Stimulated activated CD4-positive, alpha-beta T cell treated with anti-CD3 and anti-CD28 coated beads, Interleukin-2, amount 100 ng/mL, for 24 hours (primary cell): ENCODE measurements at regions not wholly inside any gene's neighbourhood (a gene's known extent, or its start where the extent isn't known, plus 50 kb on each side); places are given as distances from the start of the nearest gene placed in this dataset.

Experiments
- DNase-seq, 2 donors: peaks; one replicate each; pipeline ENCODE4 v3.0.0-alpha.2; 2020

- no peak for DNase-seq
Measured at GRCh38 chr13:60757501-60758215, 360.6 kb downstream of the TDRD3 start.

- no peak for DNase-seq
Measured at GRCh38 chr13:60756306-60756705, 359.3 kb downstream of the TDRD3 start.

GRCh38 chr13:60755380-60756163 lies 358.6 kb downstream of the TDRD3 start:
- DNase-seq: no peak

GRCh38 chr13:60754211-60755090 lies 357.4 kb downstream of the TDRD3 start:
- no peak for DNase-seq

- DNase-seq: no peak
Measured at GRCh38 chr13:60753641-60754040, 356.6 kb downstream of the TDRD3 start.

GRCh38 chr13:60745343-60745742 lies 348.3 kb downstream of the TDRD3 start:
- no peak for DNase-seq

- no peak for DNase-seq
Measured at GRCh38 chr13:60733933-60734332, 336.9 kb downstream of the TDRD3 start.

GRCh38 chr13:60727140-60727539 lies 330.1 kb downstream of the TDRD3 start:
- DNase-seq: no peak

GRCh38 chr13:60721063-60721462 lies 324.0 kb downstream of the TDRD3 start:
- DNase-seq: no peak

GRCh38 chr13:60720590-60720989 lies 323.6 kb downstream of the TDRD3 start:
- DNase-seq: no peak

GRCh38 chr13:60716313-60716712 lies 319.3 kb downstream of the TDRD3 start:
- DNase-seq: no peak

GRCh38 chr13:60707878-60708277 lies 310.9 kb downstream of the TDRD3 start:
- no peak for DNase-seq

- no peak for DNase-seq
Measured at GRCh38 chr13:60701895-60702294, 304.9 kb downstream of the TDRD3 start.

GRCh38 chr13:60700994-60701393 lies 304.0 kb downstream of the TDRD3 start:
- DNase-seq: no peak

GRCh38 chr13:60699636-60700035 lies 302.6 kb downstream of the TDRD3 start:
- DNase-seq: no peak

- no peak for DNase-seq
Measured at GRCh38 chr13:60696602-60697001, 299.6 kb downstream of the TDRD3 start.

GRCh38 chr13:60691268-60691667 lies 294.2 kb downstream of the TDRD3 start:
- no peak for DNase-seq

GRCh38 chr13:60690604-60691003 lies 293.6 kb downstream of the TDRD3 start:
- no peak for DNase-seq

- no peak for DNase-seq
Measured at GRCh38 chr13:60689571-60689970, 292.6 kb downstream of the TDRD3 start.

- no peak for DNase-seq
Measured at GRCh38 chr13:60689076-60689475, 292.1 kb downstream of the TDRD3 start.

GRCh38 chr13:60679928-60680694 lies 283.1 kb downstream of the TDRD3 start:
- no peak for DNase-seq

GRCh38 chr13:60679131-60679530 lies 282.1 kb downstream of the TDRD3 start:
- no peak for DNase-seq

- DNase-seq: no peak
Measured at GRCh38 chr13:60671386-60671785, 274.4 kb downstream of the TDRD3 start.
